ENCODE measurements at regions not wholly inside any gene's neighbourhood (a gene's known extent, or its start where the extent isn't known, plus 50 kb on each side); places are given as distances from the start of the nearest gene placed in this dataset.

- H3K36me3 Mint-ChIP-seq (ENCODE audit: low read depth), result no peaks in the 10 kb centered on the region
These were observed 111.1 kb downstream of the GADD45G start for GRCh38 chr9:89715881-89716280.

More at GRCh38 chr9:89715881-89716280, 111.1 kb downstream of the GADD45G start:
- Mint-ChIP-seq H3K27ac (no peak overlapping the region), H3K4me3 (no peak overlapping the region), H3K9me3 (no peaks in the 10 kb centered on the region), H3K27me3 (ENCODE audit: insufficient read depth, low read depth, poor library complexity) (peaks cover 10% of the 10 kb centered on the region), H3K4me1 (no peaks in the 10 kb centered on the region)
- H3K4me3 ChIP-seq, result no peak overlapping the region
- ATAC-seq (no peak), DNase-seq (ENCODE audit: low spot score) (no peak)
- H3K79me2 ChIP-seq (replicated peaks; ENCODE audit: insufficient read depth), result no peaks in the 10 kb centered on the region
- no peaks in the 10 kb centered on the region for H3K36me3 ChIP-seq (ENCODE audit: insufficient read depth)
- no peaks in the 10 kb centered on the region for H3K4me1 ChIP-seq (ENCODE audit: insufficient read depth)
- H3K27me3 ChIP-seq (ENCODE audit: insufficient read depth), result no peaks in the 10 kb centered on the region
- no peak overlapping the region for H3K27ac ChIP-seq (ENCODE audit: low read depth)
- no peaks in the 10 kb centered on the region for H3F3A ChIP-seq (replicated peaks; ENCODE audit: low read depth)
- TF ChIP-seq EZH2 (IDR thresholded peaks at IDR 0.05; ENCODE audit: low read depth, unreplicated experiment) (no peak), NANOG (IDR thresholded peaks at IDR 0.05; ENCODE audit: borderline replicate concordance) (no peak), ZNF331 (CRISPR knock-in tag; IDR thresholded peaks at IDR 0.05; ENCODE audit: low read depth) (no peak), REST (IDR thresholded peaks at IDR 0.05; ENCODE audit: unreplicated experiment) (no peak), JUNB (IDR thresholded peaks at IDR 0.05; ENCODE audit: unreplicated experiment) (no peak), ZNF462 (CRISPR knock-in tag; IDR thresholded peaks at IDR 0.05) (no peak), POLR2AphosphoS5 (IDR thresholded peaks at IDR 0.05; ENCODE audit: low read depth) (no peak), EZH2phosphoT487 (IDR thresholded peaks at IDR 0.05; ENCODE audit: unreplicated experiment) (no peak), STAT1 (IDR thresholded peaks at IDR 0.05; ENCODE audit: unreplicated experiment) (no peak), ETS1 (IDR thresholded peaks at IDR 0.05) (no peak), CTCF (conservative IDR thresholded peaks at IDR 0.05; ENCODE audit: low read depth in 2 of 2) (no peak), CREB1 (CRISPR knock-in tag; IDR thresholded peaks at IDR 0.05; ENCODE audit: low read depth) (no peak), ZNF114 (CRISPR knock-in tag; IDR thresholded peaks at IDR 0.05) (no peak)
- H4K20me1 ChIP-seq (replicated peaks; ENCODE audit: insufficient read depth), result no peaks in the 10 kb centered on the region
- no peak overlapping the region for H3K4me2 ChIP-seq
- H3K9me2 ChIP-seq (ENCODE audit: insufficient read depth), result peaks cover 3% of the 10 kb centered on the region; the same call in 1 of the 2 replicates
- no peak overlapping the region for H2AFZ ChIP-seq

All from GM23338 (cell line).